HFF-Myc (cell line): ENCODE measurements at regions not wholly inside any gene's neighbourhood (a gene's known extent, or its start where the extent isn't known, plus 50 kb on each side); places are given as distances from the start of the nearest gene placed in this dataset.

Experiments used
- DNase-seq: peaks from one replicate; pipeline ENCODE4 v3.0.0-alpha.2; 2011; ENCODE audit warnings: low read depth; ENCODE audit errors: extremely low read depth
- H3K4me3 ChIP-seq: replicated peaks from 2 replicates; pipeline ENCODE4 v1.5.1; 2011; ENCODE audit warnings: low read depth, mild to moderate bottlenecking, control low read depth, low read length
- TF ChIP-seq, protein P1 (sequence below): IDR thresholded peaks from 2 replicates; pipeline ENCODE4 v1.5.1; 2012; ENCODE audit warnings: mild to moderate bottlenecking, low read depth, low read length, control low read depth; ENCODE audit errors: missing control alignments

DNA sequence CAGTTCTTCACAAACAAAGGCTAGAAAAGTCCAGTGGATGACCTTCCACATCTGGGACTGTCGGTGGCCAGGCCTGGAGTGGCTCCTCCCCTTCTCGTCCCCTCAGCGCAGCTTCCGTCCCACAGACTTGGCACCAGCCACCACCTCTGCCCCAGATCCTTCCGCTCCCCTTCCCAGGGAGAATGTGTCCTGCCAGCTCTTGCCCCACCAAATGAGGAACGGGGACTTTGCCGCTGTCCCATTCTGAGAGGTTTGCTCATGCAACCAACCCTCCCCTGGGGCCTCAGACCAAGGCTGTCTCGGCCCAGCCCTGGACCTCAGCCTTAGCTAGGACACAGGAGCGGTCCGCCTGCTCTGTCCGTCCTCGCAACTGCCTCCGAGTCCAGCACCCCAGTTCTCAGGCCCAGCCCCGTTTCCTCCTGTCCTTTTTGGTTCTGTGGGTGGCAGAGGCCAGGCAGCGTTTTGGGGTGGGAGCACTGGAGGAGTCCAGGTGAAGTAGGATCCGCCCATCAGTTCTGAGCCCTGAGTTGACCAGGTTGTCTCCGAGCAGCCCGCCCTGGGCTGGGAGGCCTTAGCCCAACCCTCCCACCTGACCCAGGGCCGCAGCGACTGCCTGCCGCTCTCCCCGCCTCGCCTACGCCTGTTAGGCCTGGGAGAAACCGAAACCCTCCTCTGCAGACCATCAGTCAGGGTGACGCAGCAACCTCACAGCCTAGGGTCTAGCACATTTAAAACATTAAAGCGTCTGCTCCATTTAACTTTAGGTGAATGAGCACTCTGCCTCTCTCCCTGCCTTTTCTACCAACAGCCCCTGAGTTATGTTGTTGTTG, 284.3 kb downstream of the FOXO1 start:
- H3K4me3 ChIP-seq = no peak overlapping the region
- TF ChIP-seq, protein P1, sequence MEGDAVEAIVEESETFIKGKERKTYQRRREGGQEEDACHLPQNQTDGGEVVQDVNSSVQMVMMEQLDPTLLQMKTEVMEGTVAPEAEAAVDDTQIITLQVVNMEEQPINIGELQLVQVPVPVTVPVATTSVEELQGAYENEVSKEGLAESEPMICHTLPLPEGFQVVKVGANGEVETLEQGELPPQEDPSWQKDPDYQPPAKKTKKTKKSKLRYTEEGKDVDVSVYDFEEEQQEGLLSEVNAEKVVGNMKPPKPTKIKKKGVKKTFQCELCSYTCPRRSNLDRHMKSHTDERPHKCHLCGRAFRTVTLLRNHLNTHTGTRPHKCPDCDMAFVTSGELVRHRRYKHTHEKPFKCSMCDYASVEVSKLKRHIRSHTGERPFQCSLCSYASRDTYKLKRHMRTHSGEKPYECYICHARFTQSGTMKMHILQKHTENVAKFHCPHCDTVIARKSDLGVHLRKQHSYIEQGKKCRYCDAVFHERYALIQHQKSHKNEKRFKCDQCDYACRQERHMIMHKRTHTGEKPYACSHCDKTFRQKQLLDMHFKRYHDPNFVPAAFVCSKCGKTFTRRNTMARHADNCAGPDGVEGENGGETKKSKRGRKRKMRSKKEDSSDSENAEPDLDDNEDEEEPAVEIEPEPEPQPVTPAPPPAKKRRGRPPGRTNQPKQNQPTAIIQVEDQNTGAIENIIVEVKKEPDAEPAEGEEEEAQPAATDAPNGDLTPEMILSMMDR = no peak
- no peak for DNase-seq

DNA sequence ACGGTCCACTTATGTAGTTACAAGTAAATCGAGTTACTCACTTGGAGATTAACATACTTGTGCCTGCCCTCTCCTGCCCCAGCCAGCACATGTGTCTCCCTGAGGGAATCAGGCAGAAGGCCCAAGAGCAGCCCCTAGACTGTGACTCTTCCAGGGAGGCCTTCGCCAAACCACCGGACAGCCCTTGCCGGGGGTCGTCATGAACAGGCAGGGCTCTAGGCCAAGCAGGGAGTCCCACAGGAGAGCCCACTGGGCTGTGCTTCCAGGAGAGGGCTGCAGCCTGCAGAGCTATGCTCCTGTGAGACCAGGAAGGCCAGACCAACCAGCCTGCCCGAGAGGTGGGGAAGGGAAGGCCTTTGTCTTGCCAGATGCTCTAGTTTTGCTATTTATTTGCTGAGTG, 283.3 kb downstream of the FOXO1 start:
- no peak overlapping the region for H3K4me3 ChIP-seq
- TF ChIP-seq, protein P1 = no peak
- no peak for DNase-seq

DNA sequence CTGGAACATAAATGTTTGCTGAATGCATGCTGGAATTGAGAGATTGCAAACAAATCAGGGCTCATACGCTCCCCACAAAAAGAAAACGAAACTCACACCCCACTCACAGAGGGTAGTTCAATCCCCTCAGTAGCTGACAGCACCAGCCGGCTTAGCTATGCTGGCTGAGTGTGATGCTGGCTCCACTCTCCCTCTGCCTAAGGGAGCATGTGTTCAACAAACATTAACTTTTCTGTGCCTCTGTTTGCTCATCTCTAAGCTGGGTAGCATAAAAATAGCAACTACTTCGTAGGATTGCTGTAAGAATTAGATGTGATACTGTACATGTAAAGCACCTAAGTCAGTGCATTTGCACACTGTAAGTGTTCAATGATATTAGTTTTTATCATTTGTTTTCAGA, 282.6 kb downstream of the FOXO1 start:
- TF ChIP-seq, protein P1 = no peak
- H3K4me3 ChIP-seq = no peak overlapping the region
- DNase-seq = no peak

DNA sequence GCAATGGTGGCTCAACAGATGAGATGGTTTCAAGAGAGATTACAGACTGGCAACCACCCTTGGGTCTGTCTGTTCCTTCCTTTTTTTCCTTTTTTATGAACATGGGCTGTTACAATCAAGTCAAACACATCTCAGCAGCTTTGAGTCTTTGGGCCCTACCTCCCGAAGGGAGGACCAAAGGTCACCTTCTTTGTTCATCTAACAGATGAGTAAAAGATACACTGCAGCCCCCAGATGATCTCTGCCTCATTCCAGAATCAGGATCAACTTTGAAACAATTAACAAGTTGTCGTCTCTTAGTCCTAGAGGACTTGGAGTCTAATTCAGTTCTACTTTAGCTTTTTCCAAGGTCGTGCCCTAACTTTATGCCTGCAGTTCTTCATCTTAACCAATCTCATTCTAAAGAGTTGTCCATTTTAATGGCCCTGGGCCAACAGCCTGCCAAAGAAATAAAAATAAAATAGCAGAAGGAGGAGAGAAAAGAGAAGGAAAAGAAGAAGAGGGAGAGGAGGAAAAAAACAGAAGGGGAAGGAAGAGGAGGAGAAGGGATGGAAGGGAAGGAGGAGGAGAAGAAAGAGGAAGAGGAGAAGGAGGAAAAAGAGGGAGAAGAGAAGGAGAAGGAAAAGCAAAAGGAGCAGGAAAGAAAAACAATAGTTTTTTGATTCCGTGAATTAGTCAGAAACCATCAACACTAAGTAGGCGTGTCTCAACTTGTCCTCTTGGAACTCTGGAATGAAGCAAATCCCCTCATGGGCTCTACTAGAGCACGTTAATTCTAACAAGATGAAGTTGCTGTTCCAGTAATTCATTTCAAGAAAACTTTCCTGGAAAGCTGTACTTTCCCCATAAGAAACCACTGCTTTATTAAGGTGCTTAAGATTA, 281.2 kb downstream of the FOXO1 start:
- no peak overlapping the region for H3K4me3 ChIP-seq
- no peak for DNase-seq
- TF ChIP-seq, protein P1 = no peak

DNA sequence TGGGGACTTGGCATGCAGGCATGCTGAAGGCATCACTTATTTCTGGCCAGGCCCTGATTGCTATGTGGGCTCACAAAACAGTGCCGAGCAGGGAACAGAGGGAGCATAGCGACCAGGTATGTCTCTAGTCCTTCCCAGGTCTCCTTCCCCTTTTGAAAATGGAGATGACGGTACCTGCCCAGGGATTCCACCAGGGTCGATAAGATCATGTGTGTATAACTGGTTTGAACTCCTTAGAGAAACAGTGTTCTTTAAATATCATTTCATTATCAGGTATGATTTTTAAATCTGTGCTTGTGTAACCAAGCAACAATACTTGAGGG, 280.6 kb downstream of the FOXO1 start:
- H3K4me3 ChIP-seq = no peak overlapping the region
- DNase-seq = no peak
- TF ChIP-seq, protein P1 = no peak

DNA sequence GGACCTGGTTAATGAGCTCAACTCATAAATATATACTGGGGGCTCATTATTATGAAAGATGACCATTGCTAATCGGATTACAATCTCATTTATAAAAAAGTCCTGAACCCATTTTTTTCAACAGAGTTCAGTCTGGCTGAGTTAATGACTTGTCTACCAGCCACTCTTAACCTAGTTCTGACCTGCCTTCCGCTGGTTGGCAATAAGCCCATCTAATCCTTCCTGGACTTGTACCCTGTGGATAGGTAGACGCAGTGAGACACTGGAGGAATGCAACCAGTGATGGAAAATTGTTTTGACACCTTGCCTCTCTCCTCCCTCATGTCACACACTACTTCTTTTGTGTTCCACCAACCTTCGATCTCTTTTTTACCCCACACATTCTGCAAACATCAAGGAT, 279.9 kb downstream of the FOXO1 start:
- no peak overlapping the region for H3K4me3 ChIP-seq
- TF ChIP-seq, protein P1 = no peak
- no peak for DNase-seq
